Coronary artery (tissue), 2 donors: ENCODE measurements at regions not wholly inside any gene's neighbourhood (a gene's known extent, or its start where the extent isn't known, plus 50 kb on each side); places are given as distances from the start of the nearest gene placed in this dataset.

Source experiments
- DNase-seq: peaks from one replicate; pipeline ENCODE4 v3.0.0-alpha.2; 2017; ENCODE audit warnings: low spot score
- H3K27ac ChIP-seq, 2 donors: fragments of 200-600 bp; sonication (generic); one replicate each; pipeline ENCODE4 v1.5.1; 2016 to 2019
- H3K4me3 ChIP-seq: fragments of 200-600 bp; sonication (generic); 2 replicates; pipeline ENCODE4 v1.5.1; 2016; ENCODE audit warnings: mild to moderate bottlenecking, moderate library complexity
- TF ChIP-seq, protein P1 (sequence below): fragments of 200-600 bp; sonication (generic); IDR thresholded peaks from one replicate; pipeline ENCODE4 v1.5.1; 2019; ENCODE audit warnings: antibody characterized with exemption

DNA sequence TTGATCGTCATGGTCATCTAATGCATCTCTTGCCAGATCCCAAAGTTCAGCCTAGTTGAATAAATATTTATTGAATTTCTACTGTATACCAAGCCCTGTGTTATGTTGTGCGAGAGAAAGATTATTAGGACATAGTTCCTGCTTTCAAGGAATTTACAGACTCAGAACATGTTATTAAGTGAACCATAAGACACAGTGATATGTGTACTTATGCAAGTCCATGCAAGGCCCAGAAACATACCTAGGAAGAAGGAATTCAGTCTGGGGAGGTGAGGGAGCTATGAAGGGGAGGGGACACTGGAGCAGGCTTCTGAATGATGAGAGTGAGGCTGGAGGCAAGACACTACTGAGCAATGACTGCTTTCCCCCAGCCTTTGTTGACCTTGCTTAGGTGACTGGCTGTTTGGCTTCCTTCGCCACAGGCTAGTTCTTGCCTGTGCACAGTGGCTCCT, 81.4 kb downstream of the ACAA2 start:
- Histone ChIP-seq H3K27ac (no peak overlapping the region), H3K4me3 (no peak overlapping the region)
- DNase-seq = no peak
- TF ChIP-seq, protein P1, sequence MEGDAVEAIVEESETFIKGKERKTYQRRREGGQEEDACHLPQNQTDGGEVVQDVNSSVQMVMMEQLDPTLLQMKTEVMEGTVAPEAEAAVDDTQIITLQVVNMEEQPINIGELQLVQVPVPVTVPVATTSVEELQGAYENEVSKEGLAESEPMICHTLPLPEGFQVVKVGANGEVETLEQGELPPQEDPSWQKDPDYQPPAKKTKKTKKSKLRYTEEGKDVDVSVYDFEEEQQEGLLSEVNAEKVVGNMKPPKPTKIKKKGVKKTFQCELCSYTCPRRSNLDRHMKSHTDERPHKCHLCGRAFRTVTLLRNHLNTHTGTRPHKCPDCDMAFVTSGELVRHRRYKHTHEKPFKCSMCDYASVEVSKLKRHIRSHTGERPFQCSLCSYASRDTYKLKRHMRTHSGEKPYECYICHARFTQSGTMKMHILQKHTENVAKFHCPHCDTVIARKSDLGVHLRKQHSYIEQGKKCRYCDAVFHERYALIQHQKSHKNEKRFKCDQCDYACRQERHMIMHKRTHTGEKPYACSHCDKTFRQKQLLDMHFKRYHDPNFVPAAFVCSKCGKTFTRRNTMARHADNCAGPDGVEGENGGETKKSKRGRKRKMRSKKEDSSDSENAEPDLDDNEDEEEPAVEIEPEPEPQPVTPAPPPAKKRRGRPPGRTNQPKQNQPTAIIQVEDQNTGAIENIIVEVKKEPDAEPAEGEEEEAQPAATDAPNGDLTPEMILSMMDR = no peak

DNA sequence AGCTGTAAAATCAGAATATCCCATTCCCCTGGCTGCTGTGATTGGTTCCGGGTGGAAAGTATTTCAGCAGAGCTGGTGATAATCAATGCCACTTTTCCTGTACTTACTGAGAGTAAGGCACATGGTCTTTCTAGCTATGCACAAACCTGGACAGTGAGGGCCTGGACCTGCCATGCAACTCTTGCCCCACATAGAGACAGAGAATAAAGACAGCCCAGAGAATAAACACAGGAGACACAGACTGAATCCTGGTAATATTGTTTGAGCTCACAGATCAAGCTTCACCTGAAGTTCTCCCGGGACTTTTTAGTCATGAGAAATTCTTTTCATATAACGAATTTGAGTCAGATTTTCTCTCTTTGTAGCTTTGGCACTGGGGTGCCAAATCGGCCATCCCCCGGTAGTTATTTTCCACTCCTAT, 81.9 kb downstream of the ACAA2 start:
- no peak overlapping the region for H3K4me3 ChIP-seq
- no peak for DNase-seq
- TF ChIP-seq, protein P1 = no peak
- no peak overlapping the region for H3K27ac ChIP-seq

DNA sequence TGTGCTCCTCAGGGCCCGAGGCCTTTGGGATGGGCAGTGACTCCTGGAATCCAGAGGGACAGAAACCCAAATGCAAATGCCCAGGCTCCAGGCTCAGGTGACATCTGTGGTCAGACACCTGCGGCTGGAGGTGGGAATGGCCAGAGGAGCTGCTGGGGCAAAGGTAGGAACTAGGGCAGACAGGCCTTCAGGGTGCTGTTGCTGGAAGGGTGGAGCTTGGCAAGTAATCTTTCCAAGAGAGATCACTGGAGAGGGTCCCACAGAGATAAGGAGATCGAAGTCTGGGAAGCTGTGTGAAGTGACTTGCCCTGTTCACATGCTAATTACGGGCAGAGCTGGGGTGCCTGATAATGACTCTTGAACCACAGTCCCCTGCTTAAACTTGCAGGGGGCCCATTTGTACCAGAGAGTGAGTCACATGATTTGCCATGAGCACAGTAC, 82.4 kb downstream of the ACAA2 start:
- TF ChIP-seq, protein P1 = no peak
- Histone ChIP-seq H3K4me3 (no peak overlapping the region), H3K27ac (no peak overlapping the region)
- DNase-seq = no peak

DNA sequence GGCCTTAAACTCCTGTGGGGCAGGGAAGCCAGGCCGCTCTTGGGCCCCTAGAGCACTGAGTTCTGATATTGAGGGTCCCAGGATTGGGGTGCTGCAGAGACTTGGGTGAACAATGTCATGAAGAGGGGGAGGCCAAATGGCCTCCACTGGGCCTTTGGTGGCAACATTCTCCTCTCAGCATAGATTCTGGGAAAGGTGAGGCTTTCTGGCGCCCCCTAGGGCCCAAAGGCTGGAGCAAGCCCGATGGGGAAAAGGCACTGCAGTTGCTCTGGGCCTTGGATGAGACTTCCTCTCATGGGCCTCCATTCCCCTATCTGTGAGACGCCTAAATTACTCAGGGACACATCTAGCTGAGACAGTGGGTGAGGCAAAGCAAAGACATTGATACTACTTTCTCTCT, 84.8 kb downstream of the ACAA2 start:
- Histone ChIP-seq H3K27ac (no peak overlapping the region), H3K4me3 (no peak overlapping the region)
- DNase-seq = no peak
- TF ChIP-seq, protein P1 = no peak

DNA sequence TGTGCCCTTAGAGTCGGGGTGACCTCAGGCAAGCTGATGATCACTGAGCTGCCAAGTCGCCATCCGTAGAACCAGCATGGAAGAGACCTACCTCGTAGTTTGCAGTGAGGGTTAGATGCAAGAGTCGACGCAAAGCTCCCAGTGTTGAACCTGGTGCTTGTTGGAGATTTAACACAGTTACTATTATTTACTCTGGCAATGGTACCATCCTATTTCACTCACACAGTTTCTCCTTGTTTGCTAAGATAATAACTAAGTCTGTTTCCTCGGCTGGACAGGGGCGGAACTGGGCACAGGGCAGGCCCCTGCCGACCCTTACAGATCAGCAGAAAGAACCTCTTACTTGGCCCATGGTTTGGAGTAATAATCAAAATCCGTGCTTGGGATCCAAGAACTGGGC, 85.5 kb downstream of the ACAA2 start:
- TF ChIP-seq, protein P1 = no peak

DNA sequence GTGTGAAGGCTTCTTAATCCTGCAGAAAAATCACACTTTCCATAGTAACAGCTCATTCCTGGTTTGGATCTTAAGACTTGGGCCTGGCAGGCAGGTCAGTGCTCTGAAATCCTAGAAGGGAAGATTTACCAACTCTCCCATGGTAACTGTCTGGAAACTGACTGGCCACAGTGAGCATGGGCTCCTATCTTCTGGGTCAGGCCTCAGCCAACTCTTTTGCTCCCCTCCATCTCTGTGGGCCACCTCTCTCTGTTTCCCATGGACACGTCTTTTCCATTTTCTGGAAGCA, 86.7 kb downstream of the ACAA2 start:
- TF ChIP-seq, protein P1 = no peak
- no peak for DNase-seq
- peak overlapping the region in 1 of 2 donors; percentile 54 for H3K27ac ChIP-seq
- no peak overlapping the region for H3K4me3 ChIP-seq

More for the DNA sequence above, 85.5 kb downstream of the ACAA2 start:
- Histone ChIP-seq H3K4me3 (no peak overlapping the region), H3K27ac (no peak overlapping the region)
- DNase-seq = no peak

DNA sequence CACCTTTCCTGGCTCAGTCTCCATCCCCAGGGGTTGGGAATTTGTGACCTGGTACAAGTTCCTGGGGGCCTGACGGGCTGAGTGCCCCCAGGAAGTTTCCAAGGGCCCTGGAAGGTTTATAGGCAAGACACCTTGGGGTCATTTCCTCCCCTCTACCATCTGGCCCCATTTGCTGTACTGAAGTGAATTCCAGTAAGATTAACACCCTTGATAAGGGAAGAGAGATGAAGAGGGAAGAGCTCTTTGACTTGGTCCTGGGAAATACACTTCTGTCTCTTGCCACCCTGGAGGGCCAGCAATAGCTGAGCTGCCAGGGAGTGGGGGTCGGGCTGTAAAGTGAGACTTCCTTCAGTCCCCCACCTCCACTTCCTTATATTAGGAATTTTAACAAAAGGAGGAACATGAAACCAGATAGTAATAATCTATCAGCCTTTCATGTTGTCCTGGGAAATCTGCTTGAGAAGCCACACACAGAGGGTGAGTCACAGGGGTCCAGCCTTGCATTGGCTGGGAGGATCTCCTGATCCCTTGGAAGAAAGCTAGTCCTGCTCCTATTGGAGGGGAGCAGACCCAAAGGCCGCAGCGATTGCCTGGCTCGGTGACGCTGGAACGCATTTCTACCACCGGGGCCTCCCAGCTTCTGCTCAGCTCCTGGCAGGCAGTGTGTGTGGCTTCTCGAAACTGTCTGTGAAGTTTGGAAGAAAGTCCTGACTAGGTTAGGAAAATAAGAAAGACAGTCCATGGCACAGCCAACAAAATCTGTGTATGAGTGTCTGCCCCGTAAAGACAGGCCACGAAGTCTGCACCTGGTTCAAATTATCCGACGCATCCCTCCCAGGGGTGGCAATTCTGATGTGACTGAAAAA, 87.3 kb downstream of the ACAA2 start:
- TF ChIP-seq, protein P1 = no peak
- Histone ChIP-seq H3K4me3 (no peak overlapping the region), H3K27ac (peak overlapping the region in 1 of 2 donors; percentile 54)
- DNase-seq = no peak
